DOHH2 (cell line): ENCODE measurements at regions not wholly inside any gene's neighbourhood (a gene's known extent, or its start where the extent isn't known, plus 50 kb on each side); places are given as distances from the start of the nearest gene placed in this dataset.

Experiments used
- EZH2phosphoT487 ChIP-seq: fragments of 200-600 bp; sonication (generic); IDR thresholded peaks from 2 replicates; pipeline ENCODE4 v1.6.1; 2017; ENCODE audit warnings: borderline replicate concordance, mild to moderate bottlenecking, antibody characterized with exemption, low read length, moderate library complexity, mixed read lengths
- TF ChIP-seq, protein P1 (sequence below): fragments of 200-600 bp; sonication (generic); IDR thresholded peaks from one replicate; pipeline ENCODE4 v1.5.1; 2014; ENCODE audit warnings: antibody characterized with exemption, mild to moderate bottlenecking, low read depth, low read length; ENCODE audit not compliant: poor library complexity, severe bottlenecking

DNA sequence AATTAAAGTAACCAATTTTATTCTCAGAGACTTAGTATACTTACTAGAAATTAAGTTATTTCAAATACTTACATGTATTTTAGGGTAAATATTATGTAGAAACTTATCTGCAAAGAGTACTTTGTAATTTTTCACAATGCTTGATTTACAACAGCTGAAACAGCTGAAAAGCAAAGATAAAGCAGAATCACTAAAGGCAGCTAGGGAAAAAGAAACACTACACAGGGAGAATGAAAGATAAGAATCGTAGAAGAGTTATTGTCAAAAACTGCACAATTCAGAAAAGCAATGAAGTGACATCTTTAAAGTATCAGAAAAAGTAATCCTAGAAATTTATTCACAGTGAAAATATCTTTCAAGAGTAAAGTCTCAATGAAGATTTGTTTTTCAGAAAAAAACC, 69.7 kb upstream of the ZNF804B start:
- no peak for TF ChIP-seq EZH2phosphoT487
- TF ChIP-seq, protein P1, sequence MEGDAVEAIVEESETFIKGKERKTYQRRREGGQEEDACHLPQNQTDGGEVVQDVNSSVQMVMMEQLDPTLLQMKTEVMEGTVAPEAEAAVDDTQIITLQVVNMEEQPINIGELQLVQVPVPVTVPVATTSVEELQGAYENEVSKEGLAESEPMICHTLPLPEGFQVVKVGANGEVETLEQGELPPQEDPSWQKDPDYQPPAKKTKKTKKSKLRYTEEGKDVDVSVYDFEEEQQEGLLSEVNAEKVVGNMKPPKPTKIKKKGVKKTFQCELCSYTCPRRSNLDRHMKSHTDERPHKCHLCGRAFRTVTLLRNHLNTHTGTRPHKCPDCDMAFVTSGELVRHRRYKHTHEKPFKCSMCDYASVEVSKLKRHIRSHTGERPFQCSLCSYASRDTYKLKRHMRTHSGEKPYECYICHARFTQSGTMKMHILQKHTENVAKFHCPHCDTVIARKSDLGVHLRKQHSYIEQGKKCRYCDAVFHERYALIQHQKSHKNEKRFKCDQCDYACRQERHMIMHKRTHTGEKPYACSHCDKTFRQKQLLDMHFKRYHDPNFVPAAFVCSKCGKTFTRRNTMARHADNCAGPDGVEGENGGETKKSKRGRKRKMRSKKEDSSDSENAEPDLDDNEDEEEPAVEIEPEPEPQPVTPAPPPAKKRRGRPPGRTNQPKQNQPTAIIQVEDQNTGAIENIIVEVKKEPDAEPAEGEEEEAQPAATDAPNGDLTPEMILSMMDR: no peak
